ENCODE measurements at regions not wholly inside any gene's neighbourhood (a gene's known extent, or its start where the extent isn't known, plus 50 kb on each side); places are given as distances from the start of the nearest gene placed in this dataset.

DNA sequence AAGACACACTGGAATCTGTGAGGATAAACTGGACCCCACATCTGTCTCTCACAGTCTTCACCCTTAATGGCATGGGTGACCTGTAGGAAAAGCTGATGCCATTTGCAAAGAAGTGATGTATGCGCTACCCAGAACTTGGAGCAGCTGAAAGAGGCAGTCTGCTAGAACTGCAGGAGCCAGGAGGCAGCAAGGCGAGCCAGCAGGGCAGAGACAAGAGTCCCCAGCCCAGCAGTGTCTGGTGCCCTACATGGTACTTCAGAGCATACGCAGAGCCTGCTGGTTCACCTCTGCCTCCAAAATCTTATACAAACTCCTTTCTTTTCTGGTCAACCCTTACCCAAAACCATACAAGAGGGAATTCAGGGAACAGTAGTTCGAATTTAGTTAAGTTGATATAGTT, 683.1 kb upstream of the RAB6C start:
- TF ChIP-seq, protein P1, sequence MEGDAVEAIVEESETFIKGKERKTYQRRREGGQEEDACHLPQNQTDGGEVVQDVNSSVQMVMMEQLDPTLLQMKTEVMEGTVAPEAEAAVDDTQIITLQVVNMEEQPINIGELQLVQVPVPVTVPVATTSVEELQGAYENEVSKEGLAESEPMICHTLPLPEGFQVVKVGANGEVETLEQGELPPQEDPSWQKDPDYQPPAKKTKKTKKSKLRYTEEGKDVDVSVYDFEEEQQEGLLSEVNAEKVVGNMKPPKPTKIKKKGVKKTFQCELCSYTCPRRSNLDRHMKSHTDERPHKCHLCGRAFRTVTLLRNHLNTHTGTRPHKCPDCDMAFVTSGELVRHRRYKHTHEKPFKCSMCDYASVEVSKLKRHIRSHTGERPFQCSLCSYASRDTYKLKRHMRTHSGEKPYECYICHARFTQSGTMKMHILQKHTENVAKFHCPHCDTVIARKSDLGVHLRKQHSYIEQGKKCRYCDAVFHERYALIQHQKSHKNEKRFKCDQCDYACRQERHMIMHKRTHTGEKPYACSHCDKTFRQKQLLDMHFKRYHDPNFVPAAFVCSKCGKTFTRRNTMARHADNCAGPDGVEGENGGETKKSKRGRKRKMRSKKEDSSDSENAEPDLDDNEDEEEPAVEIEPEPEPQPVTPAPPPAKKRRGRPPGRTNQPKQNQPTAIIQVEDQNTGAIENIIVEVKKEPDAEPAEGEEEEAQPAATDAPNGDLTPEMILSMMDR (IDR thresholded peaks at IDR 0.05): no peak
- TF ChIP-seq POLR2A (IDR thresholded peaks at IDR 0.05): no peak

Data from thyroid gland (tissue), 4 donors.